Activated naive CD8-positive, alpha-beta T cell treated with anti-CD3 and anti-CD28 coated beads, Interleukin-2, amount 50 U/mL, for 16 hours (primary cell): ENCODE measurements at regions not wholly inside any gene's neighbourhood (a gene's known extent, or its start where the extent isn't known, plus 50 kb on each side); places are given as distances from the start of the nearest gene placed in this dataset.

ENCODE experiments used
- DNase-seq: peaks from one replicate; pipeline ENCODE4 v3.0.0-alpha.2; 2020; ENCODE audit warnings: low read depth, low spot score

- no peak for DNase-seq
Measured at GRCh38 chr22:26996154-26996553, 338.8 kb downstream of the MIAT start.

GRCh38 chr22:26998129-26998528 is 340.7 kb downstream of the MIAT start:
- no peak for DNase-seq

GRCh38 chr22:26998716-26999115 is 341.3 kb downstream of the MIAT start:
- no peak for DNase-seq

DNA sequence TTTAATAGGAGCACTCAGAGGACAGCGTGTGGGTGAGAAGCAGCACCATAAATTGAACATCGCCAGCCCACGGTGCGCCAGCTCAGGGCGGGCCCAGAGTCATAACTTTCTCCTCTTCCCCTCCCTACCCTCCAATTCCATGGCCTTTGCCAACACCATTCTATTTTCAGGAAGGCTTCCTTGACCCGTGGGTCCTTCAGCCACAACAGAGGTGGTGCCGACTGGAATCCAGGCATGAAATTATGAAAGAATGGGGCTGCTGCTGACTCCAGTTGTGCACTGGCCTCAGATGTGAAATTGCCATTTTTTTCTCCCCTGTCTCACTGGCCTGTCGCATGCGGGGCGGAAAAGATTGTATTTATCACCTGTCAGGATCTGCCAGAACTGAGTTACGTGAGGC is 345.9 kb downstream of the MIAT start:
- DNase-seq = no peak

- no peak for DNase-seq
Measured at GRCh38 chr22:27004434-27004833, 347.0 kb downstream of the MIAT start.

DNA sequence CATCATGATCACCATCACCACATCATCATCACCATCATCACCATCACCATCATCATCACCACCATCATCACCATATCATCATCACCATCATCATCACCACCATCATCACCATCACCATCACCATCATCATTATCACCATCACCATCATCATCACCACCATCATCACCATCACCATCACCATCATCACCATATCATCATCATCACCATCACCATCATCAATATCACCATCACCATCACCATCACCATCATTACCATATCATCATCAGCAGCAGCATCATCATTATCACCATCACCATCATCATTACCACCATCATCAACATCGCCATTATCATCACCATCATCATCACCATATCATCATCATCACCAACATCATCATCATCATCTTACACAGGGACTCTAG is 351.1 kb downstream of the MIAT start:
- no peak for DNase-seq

DNA sequence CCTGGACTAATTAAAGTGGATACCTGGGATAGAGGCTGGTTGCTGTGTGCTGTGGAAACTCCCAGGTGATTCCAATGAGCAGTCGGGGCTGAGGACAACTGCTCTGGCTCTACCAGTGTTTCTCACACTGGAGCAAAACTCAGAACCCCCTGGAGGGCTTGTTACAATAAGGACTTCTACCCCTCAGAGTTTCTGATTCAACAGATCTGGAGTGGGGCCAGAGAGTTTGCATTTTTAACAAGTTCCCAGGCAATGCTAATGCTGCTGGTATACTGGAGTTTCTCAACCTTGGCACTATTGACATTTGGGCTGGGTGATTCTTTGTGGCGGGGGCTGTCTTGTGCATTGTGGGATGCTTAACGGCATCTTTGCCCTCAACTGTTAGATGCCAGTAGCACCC is 353.7 kb downstream of the MIAT start:
- no peak for DNase-seq

- DNase-seq = no peak
Measured at GRCh38 chr22:27011717-27012116, 354.3 kb downstream of the MIAT start.

- no peak for DNase-seq
Measured at GRCh38 chr22:27019827-27020226, 362.4 kb downstream of the MIAT start.

DNA sequence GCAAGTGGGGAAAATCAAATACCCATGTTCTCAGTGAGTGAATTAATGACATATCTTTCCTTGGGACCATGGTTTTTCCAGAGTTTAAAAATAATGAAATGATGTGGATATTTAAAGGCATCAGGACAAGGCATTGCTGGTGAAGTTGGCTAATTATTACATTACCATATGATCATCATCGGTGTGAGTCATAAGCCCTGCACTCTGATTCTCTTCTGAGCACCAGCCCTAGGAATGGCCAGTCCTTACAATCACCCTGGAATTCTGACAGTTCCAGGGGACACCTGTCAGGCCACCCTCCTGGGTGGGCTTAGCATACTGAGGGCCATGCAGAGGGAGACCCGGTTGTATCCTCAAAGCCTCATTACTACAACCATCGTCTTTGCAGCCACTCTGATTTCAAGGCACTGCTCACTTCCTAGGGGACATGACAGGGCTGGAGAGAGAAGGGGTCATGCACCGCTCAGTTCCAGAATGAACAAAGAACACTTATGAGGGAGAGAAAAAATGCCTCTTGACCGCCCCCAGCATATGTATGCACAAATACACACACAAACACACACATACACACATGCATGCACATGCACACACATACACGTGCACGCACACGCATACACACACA is 365.0 kb downstream of the MIAT start:
- DNase-seq = no peak

DNA sequence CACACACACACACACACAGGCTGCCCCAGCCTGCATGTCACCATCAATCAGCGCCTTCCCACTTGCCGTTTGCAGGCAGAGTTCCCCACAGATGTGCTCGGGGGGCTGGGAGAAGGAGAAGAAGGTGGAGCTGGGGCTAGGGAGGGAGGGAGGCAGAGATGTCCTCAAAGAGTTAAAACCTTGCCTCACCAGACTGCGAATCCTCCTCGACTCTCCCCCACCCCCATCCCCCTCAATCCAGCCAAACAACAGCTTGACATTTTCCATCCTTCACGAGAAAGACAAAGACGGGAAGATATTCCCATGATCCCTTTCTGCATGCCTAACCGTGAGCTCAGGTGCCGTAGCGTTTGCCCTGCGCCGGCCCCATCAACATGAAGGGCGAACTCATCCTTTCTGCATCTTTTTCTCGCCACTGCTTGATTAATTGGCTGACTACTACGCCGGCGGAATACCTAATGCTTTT is 365.5 kb downstream of the MIAT start:
- DNase-seq = no peak

- no peak for DNase-seq
Measured at GRCh38 chr22:27023591-27023990, 366.2 kb downstream of the MIAT start.

DNA sequence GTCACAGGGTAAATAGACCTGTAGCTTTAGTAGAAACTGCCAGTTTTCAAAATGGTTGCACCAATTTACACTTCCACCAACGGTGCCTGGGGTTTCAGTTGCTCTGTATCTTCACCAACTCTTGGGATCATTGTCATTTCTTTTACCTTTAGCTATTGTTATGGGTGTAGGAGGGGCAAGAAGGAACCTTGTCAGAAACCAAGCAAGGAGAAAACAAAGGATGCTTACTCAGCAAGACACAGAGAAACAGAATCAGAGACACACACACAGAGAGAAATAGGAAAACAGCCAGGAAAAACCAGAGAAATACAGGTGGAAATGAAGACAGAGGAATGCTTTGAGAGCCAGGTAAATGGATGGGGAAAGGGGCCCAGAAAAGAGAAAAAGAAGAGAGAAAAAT is 367.6 kb downstream of the MIAT start:
- no peak for DNase-seq

- no peak for DNase-seq
Measured at GRCh38 chr22:27028093-27028492, 370.7 kb downstream of the MIAT start.

- no peak for DNase-seq
Measured at GRCh38 chr22:27029584-27030130, 372.3 kb downstream of the MIAT start.

GRCh38 chr22:27032091-27032761 is 374.8 kb downstream of the MIAT start:
- no peak for DNase-seq

- DNase-seq = no peak
Measured at GRCh38 chr22:27041745-27042310, 384.4 kb downstream of the MIAT start.

DNA sequence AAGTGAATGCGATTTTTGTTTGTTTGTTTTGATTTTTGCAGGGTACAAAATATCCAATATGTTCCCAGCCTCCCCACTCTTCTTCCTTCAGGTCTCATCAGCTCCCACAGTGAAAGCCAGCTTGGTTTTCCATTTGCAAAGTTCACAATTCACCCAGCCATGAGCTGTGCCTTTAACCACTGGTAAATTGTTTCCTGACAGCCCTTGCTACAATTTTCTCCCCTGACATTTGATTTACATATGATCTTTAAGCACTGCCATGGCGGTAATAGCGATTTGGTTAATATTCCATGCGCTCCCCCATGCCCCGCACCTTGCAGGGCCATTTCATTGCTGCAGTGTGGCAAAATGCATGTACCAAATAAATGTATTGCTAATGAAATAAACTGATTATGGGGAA is 385.9 kb downstream of the MIAT start:
- no peak for DNase-seq

GRCh38 chr22:27045103-27045947 is 387.9 kb downstream of the MIAT start:
- DNase-seq = no peak

DNA sequence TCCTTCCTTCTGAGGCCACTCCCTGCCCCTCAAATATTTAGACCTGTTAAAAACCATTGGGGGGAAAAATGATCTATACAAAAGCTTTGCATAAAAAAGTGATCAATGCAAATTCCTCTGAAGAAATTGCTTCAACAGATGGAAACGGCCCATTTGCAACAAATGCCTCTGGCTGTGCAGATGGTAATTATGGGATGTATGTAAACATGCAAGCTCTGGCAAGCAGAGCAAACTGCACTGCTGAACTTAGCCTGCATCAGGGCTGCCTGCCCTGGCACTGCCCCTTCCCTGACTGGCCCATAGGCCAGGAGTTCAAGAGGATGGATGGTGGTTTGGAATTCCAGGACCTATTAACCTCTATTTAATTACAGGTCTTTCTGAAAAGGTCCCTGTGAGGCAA is 388.7 kb downstream of the MIAT start:
- DNase-seq = no peak

- no peak for DNase-seq
Measured at GRCh38 chr22:27046603-27047002, 389.2 kb downstream of the MIAT start.

DNA sequence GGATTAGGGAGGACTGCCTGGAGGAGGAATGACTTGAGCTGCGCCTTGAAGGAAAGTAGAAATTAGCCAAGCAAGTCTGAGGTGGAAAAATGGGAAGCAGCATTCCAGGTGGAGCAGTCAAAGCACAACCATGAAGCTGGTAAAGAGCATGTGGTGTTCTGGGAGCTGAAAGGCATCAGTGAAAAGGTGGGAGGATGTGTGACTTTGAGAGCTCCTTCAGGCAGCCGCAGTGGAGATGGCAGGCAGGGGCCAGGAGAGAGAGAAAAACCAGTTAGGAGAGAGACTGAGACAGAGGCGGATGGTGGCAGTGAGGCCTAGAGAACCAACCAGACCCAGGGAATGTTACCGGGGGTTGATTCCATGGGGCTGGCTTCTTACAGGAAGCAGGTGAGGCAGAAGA is 393.4 kb downstream of the MIAT start:
- no peak for DNase-seq
